HUES48 (cell line): ENCODE measurements at regions not wholly inside any gene's neighbourhood (a gene's known extent, or its start where the extent isn't known, plus 50 kb on each side); places are given as distances from the start of the nearest gene placed in this dataset.
"Not testable (repeated sequence)": the region's sequence is repeated elsewhere in the genome, so short reads cannot be mapped to it uniquely, and the experiment has no call there.

Source experiments
- H3K27ac ChIP-seq: one replicate; pipeline ENCODE4 v1.7.0; 2013; ENCODE audit warnings: low read depth, low read length, inconsistent platforms
- H3K27me3 ChIP-seq: 2 replicates; pipeline ENCODE4 v1.6.1; 2013; ENCODE audit warnings: mild to moderate bottlenecking, low read length; ENCODE audit not compliant: control insufficient read depth, insufficient read depth
- H3K36me3 ChIP-seq: 2 replicates; pipeline ENCODE4 v1.6.1; 2013; ENCODE audit warnings: low read length; ENCODE audit not compliant: control insufficient read depth, insufficient read depth
- H3K4me1 ChIP-seq: 2 replicates; pipeline ENCODE4 v1.6.1; 2013; ENCODE audit warnings: mild to moderate bottlenecking, low read length; ENCODE audit not compliant: control insufficient read depth, insufficient read depth
- H3K4me3 ChIP-seq: 2 replicates; pipeline ENCODE4 v1.5.1; 2013; ENCODE audit warnings: mild to moderate bottlenecking, low read depth, low read length
- H3K9ac ChIP-seq: 2 replicates; pipeline ENCODE4 v1.6.1; 2013; ENCODE audit warnings: mild to moderate bottlenecking, low read depth, low read length, moderate library complexity
- H3K9me3 ChIP-seq: 2 replicates; pipeline ENCODE4 v1.6.1; 2013; ENCODE audit warnings: low read length; ENCODE audit not compliant: control insufficient read depth, insufficient read depth

GRCh38 chr2:11877764-11878163, 131.3 kb downstream of the LPIN1 start:
- no peak overlapping the region for H3K4me3 ChIP-seq
- H3K9ac ChIP-seq = no peak overlapping the region
- H3K36me3 ChIP-seq = no peaks in the 10 kb centered on the region
- H3K9me3 ChIP-seq = no peaks in the 10 kb centered on the region
- H3K27ac ChIP-seq = no peak overlapping the region
- H3K27me3 ChIP-seq = no peaks in the 10 kb centered on the region
- no peaks in the 10 kb centered on the region for H3K4me1 ChIP-seq

DNA sequence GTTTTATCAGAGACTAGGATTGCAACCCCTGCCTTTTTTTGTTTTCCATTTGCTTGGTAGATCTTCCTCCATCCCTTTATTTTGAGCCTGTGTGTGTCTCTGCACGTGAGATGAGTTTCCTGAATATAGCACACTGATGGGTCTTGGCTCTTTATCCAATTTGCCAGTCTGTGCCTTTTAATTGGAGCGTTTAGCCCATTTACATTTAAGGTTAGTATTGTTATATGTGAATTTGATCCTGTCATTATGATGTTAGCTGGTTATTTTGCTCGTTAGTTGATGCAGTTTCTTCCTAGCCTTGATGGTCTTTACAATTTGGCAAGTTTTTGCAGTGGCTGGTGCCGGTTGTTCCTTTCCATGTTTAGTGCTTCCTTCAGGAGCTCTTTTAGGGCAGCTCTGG, 138.8 kb downstream of the LPIN1 start:
- not testable (repeated sequence) for H3K9ac ChIP-seq, H3K36me3 ChIP-seq, H3K27ac ChIP-seq, H3K9me3 ChIP-seq, H3K4me1 ChIP-seq, H3K27me3 ChIP-seq, H3K4me3 ChIP-seq

DNA sequence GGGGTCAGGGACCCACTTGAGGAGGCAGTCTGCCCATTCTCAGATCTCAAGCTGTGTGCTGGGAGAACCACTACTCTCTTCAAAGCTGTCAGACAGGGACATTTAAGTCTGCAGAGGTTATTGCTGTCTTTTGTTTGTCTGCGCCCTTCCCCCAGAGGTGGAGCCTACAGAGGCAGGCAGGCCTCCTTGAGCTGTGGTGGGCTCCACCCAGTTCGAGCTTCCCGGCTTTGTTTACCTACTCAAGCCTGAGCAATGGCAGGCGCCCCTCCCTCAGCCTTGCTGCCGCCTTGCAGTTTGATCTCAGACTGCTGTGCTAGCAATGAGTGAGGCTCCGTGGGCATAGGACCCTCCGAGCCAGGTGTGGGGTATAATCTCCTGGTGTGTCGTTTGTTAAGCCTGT, 140.5 kb downstream of the LPIN1 start:
- not testable (repeated sequence) for H3K9me3 ChIP-seq, H3K36me3 ChIP-seq, H3K9ac ChIP-seq, H3K4me3 ChIP-seq, H3K4me1 ChIP-seq, H3K27me3 ChIP-seq, H3K27ac ChIP-seq

GRCh38 chr2:11889101-11889850, 142.8 kb downstream of the LPIN1 start:
- Histone ChIP-seq H3K9me3 (peaks cover 7% of the 10 kb centered on the region), H3K4me3 (no peak overlapping the region)

DNA sequence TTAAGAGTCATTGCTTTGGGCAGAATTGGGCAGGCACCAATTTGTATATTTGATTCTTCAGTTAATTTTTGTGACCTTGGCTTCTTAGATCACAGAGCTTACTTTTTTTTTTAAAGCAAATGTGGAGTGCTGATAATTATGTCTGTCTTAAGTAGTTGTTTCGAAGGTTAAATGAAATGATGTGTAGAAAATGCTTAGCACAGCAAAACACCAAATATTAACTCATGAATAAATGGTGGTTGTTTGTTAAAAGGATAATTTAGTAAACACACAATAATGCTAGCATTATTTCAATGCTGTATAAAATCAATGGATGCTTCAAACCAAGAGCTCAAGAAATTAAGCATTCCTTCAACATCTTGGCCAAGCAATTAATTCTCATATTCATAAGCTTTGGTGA, 143.4 kb downstream of the LPIN1 start:
- Histone ChIP-seq H3K36me3 (no peaks in the 10 kb centered on the region), H3K9me3 (peaks cover 7% of the 10 kb centered on the region), H3K4me1 (no peaks in the 10 kb centered on the region), H3K4me3 (no peak overlapping the region), H3K27ac (no peak overlapping the region), H3K27me3 (no peaks in the 10 kb centered on the region), H3K9ac (no peak overlapping the region)

More at GRCh38 chr2:11889101-11889850, 142.8 kb downstream of the LPIN1 start:
- H3K36me3 ChIP-seq = no peaks in the 10 kb centered on the region
- H3K9ac ChIP-seq = no peak overlapping the region
- no peaks in the 10 kb centered on the region for H3K27me3 ChIP-seq
- H3K4me1 ChIP-seq = no peaks in the 10 kb centered on the region
- no peak overlapping the region for H3K27ac ChIP-seq

GRCh38 chr2:11891028-11891427, 144.6 kb downstream of the LPIN1 start:
- Histone ChIP-seq H3K9ac (no peak overlapping the region), H3K27me3 (no peaks in the 10 kb centered on the region), H3K4me3 (no peak overlapping the region), H3K36me3 (no peaks in the 10 kb centered on the region), H3K4me1 (peaks cover under 1% of the 10 kb centered on the region), H3K27ac (no peak overlapping the region), H3K9me3 (peaks cover 7% of the 10 kb centered on the region)

- Histone ChIP-seq H3K4me1 (peaks cover 9% of the 10 kb centered on the region), H3K9me3 (peaks cover 7% of the 10 kb centered on the region), H3K9ac (no peak overlapping the region), H3K27ac (no peak overlapping the region), H3K4me3 (no peak overlapping the region), H3K27me3 (no peaks in the 10 kb centered on the region), H3K36me3 (no peaks in the 10 kb centered on the region)
Observed at GRCh38 chr2:11891671-11892440, 145.4 kb downstream of the LPIN1 start.

GRCh38 chr2:11896386-11896785, 150.0 kb downstream of the LPIN1 start:
- H3K36me3 ChIP-seq = no peaks in the 10 kb centered on the region
- H3K27me3 ChIP-seq = no peaks in the 10 kb centered on the region
- no peak overlapping the region for H3K27ac ChIP-seq
- H3K4me3 ChIP-seq = no peak overlapping the region
- no peak overlapping the region for H3K9ac ChIP-seq
- H3K9me3 ChIP-seq = no peaks in the 10 kb centered on the region
- H3K4me1 ChIP-seq = peaks cover 9% of the 10 kb centered on the region

- Histone ChIP-seq H3K9ac (no peak overlapping the region), H3K9me3 (no peaks in the 10 kb centered on the region), H3K4me1 (peaks cover 9% of the 10 kb centered on the region), H3K4me3 (no peak overlapping the region), H3K27me3 (no peaks in the 10 kb centered on the region), H3K27ac (no peak overlapping the region), H3K36me3 (no peaks in the 10 kb centered on the region)
Observed at GRCh38 chr2:11898576-11898975, 152.1 kb downstream of the LPIN1 start.

- Histone ChIP-seq H3K4me3 (no peak overlapping the region), H3K27ac (no peak overlapping the region), H3K36me3 (no peaks in the 10 kb centered on the region), H3K9ac (no peak overlapping the region), H3K27me3 (no peaks in the 10 kb centered on the region), H3K4me1 (peaks cover 9% of the 10 kb centered on the region), H3K9me3 (no peaks in the 10 kb centered on the region)
Observed at GRCh38 chr2:11899264-11899818, 152.9 kb downstream of the LPIN1 start.

DNA sequence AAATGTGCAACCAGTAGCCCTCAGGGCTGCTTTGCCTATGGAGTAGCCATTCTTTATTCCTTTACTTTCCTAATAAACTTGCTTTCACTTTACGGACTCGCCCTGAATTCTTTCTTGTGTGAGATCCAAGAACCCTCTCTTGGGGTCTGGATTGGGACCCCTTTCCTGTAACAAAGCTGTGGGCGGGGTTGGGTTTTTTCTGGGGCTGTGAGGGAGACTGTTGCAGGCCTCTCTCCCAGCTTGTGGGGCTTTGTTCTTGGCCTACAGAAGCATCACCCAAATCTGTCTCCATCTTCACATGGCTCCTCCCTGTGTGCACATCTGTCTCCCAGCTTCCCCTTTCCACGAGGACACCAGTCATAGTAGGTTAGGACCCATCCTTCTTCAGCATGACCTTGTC, 154.5 kb downstream of the LPIN1 start:
- not testable (repeated sequence) for H3K27ac ChIP-seq, H3K4me1 ChIP-seq, H3K27me3 ChIP-seq, H3K9ac ChIP-seq, H3K4me3 ChIP-seq, H3K9me3 ChIP-seq, H3K36me3 ChIP-seq
